ENCODE measurements at regions not wholly inside any gene's neighbourhood (a gene's known extent, or its start where the extent isn't known, plus 50 kb on each side); places are given as distances from the start of the nearest gene placed in this dataset.

- DNase-seq: no peak
These were observed 754.5 kb upstream of the FAM98A start for GRCh38 chr2:34353509-34354113.

- no peak for DNase-seq
These were observed 750.4 kb upstream of the FAM98A start for GRCh38 chr2:34349527-34349926.

GRCh38 chr2:34345030-34345429 lies 745.9 kb upstream of the FAM98A start:
- no peak for DNase-seq

GRCh38 chr2:34340307-34340706 lies 741.2 kb upstream of the FAM98A start:
- no peak for DNase-seq

GRCh38 chr2:34337735-34338134 lies 738.6 kb upstream of the FAM98A start:
- DNase-seq: no peak

- no peak for DNase-seq
These were observed 733.7 kb upstream of the FAM98A start for GRCh38 chr2:34332813-34333212.

GRCh38 chr2:34320056-34320455 lies 721.0 kb upstream of the FAM98A start:
- no peak for DNase-seq

GRCh38 chr2:34317797-34318196 lies 718.7 kb upstream of the FAM98A start:
- DNase-seq: no peak

GRCh38 chr2:34316788-34317187 lies 717.7 kb upstream of the FAM98A start:
- DNase-seq: no peak

- DNase-seq: no peak
These were observed 712.7 kb upstream of the FAM98A start for GRCh38 chr2:34311816-34312215.

GRCh38 chr2:34308140-34308539 lies 709.0 kb upstream of the FAM98A start:
- no peak for DNase-seq

- DNase-seq: no peak
These were observed 708.5 kb upstream of the FAM98A start for GRCh38 chr2:34307636-34308035.

GRCh38 chr2:34306745-34307144 lies 707.6 kb upstream of the FAM98A start:
- no peak for DNase-seq

GRCh38 chr2:34305587-34305986 lies 706.5 kb upstream of the FAM98A start:
- DNase-seq: no peak

- no peak for DNase-seq
These were observed 695.9 kb upstream of the FAM98A start for GRCh38 chr2:34294961-34295360.

GRCh38 chr2:34291076-34291475 lies 692.0 kb upstream of the FAM98A start:
- no peak for DNase-seq

- no peak for DNase-seq
These were observed 688.9 kb upstream of the FAM98A start for GRCh38 chr2:34288016-34288415.

- DNase-seq: no peak
These were observed 681.5 kb upstream of the FAM98A start for GRCh38 chr2:34280606-34281005.

GRCh38 chr2:34266908-34267697 lies 668.0 kb upstream of the FAM98A start:
- DNase-seq: no peak

- no peak for DNase-seq
These were observed 662.6 kb upstream of the FAM98A start for GRCh38 chr2:34261701-34262100.

GRCh38 chr2:34254272-34254878 lies 655.3 kb upstream of the FAM98A start:
- DNase-seq: no peak

GRCh38 chr2:34252111-34252510 lies 653.0 kb upstream of the FAM98A start:
- DNase-seq: no peak

GRCh38 chr2:34251578-34251977 lies 652.5 kb upstream of the FAM98A start:
- DNase-seq: no peak

GRCh38 chr2:34244195-34244594 lies 645.1 kb upstream of the FAM98A start:
- no peak for DNase-seq
